NCI-H526 treated with DMSO at 0.1 percent for 48 hours (cell line): ENCODE measurements at regions not wholly inside any gene's neighbourhood (a gene's known extent, or its start where the extent isn't known, plus 50 kb on each side); places are given as distances from the start of the nearest gene placed in this dataset.
"Not testable (repeated sequence)": the region's sequence is repeated elsewhere in the genome, so short reads cannot be mapped to it uniquely, and the experiment has no call there.

Source experiments
- DNase-seq: peaks from one replicate; lab custom pipeline; 2025; lab: John Stamatoyannopoulos, UW

DNA sequence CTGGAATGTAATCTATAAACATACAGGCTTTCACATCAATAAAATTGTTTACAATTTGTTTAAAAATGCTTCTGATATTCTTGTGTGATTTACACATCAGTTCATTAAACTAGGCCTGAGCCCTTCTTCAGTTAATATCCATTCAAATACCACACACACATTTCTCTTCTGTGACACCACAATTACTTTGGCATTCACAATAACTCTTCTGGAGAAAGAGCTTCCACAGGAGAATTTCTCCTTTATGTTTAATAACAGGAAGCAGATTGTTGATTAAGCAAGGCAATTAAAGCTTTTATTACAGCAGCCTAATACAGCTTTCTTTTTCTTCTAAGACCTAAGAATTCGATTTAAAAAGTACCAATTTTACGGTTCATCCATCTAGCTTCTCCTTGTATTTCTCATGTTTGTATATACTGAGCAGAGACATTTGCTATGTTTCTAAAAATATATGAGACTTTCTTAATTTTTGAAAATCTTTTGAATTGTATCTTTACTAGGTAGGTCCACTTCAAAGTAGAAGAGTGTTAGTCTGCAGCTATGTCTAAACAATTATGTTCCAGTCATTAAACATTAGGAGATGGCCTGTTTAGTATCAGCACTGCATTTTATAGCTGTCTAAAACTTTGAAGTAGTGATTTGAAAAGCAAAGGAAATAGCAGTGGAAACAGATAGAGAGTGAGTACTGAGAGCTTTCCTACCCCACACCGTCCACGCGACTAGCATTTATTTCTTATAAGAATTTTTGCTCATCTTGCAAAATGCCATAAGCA, 511.1 kb upstream of the UBE2E2 start:
- no peak for DNase-seq

DNA sequence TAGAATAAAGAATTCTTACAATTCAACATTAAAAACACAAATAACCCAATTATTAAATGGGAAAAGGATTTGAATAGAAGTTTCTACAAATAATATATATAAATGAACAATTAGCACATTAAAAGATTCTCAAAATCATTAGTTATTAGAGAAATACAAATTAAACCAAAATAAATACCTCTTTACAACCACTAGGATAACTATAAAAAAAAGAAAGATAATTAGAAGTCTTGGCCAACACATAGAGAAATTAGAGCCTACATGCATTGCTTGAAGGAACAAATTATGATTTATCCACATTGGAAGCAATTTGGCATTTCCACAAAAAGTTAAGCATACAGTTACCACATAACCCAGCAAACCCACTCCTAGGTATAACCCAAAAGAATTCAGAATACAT, 502.3 kb upstream of the UBE2E2 start:
- no peak for DNase-seq

DNA sequence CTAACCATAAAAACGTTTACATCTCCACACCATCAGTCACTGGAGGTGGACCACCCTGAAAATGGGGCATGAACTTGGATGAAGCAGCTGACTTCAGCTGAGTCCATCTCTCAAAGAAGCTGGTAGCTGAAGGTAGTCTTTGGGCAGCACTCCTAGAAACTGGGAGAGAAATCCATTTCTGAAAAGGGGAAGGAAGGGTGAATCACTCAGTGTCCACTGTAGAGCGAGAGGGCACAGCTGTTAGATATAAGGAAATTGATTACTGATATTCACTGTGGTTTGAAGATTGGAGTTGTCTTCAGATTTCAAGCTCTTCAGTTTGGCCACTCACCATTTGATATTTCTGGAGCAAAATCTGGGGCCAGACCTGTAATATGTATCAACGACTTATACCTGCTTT, 499.0 kb upstream of the UBE2E2 start:
- DNase-seq, result no peak

DNA sequence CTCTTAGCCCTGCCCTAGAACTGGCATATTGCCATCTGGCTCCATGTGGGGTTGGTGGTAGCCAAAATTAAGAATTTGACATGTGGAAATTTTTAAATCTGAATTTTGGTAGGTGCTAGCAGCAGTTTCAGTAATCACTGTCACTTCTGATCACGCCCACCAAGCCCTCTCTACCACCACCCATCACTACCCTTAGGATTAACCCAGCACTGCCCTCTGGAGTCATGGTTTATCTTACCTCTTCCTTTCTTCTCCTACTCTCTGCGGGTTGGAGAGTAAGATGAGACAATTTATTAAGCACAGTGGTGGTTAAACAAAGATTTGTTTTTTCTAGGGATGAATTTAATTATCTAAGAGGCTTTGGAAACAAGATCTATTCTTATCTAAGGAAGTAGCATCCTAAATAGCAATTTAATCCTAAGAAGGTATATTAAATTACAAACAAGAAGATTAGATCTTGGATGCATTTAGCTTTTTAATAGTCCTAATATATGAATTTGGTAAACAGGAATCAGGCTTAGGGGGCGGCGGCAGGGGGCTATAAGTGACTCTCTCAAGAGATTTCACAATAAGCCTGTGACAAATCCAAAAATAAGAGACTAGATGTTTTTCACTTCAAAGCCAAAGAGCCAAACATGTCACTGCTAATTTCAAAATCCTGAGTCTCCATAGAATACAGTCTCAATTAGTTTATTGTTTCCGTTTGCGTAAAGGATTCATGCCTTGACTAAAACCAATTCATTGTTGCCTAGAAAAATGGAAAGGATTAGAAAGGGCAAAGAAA, 498.4 kb upstream of the UBE2E2 start:
- no peak for DNase-seq

DNA sequence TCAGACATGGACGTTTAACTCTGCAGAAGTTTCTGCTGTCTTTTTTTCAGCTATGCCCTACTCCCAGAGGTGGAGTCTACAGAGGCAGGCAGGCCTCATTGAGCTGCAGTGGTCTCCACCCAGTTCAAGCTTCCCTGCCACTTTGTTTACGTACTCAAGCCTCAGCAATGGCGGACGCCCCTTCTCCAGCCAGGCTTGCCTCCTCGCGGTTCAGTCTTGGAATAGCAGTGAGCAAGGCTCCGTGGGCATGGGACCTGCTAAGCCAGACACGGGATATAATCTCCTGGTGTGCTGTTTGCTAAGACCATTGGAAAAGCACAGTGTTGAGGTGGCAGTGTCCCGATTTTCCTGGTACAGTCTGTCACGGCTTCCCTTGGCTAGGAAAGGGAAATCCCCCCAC, 496.2 kb upstream of the UBE2E2 start:
- not testable (repeated sequence) for DNase-seq

DNA sequence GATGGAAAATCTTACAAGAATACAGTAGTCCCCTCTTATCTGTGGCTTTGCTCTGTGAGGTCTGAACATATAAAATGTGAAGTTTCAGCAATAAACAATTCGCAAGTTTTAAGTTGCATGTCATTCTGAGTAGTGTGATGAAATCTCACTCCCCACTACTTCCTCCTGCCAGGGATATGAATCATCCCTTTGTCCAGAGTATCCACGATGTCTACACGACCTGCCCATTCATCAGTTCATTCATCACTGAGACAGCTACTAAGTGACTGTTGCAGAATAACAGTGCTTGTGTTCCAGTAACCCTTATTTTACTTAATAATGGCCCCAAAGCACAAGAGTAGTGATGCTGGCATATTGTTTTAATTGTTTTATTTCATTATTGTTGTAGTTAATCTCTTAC, 489.2 kb upstream of the UBE2E2 start:
- no peak for DNase-seq

DNA sequence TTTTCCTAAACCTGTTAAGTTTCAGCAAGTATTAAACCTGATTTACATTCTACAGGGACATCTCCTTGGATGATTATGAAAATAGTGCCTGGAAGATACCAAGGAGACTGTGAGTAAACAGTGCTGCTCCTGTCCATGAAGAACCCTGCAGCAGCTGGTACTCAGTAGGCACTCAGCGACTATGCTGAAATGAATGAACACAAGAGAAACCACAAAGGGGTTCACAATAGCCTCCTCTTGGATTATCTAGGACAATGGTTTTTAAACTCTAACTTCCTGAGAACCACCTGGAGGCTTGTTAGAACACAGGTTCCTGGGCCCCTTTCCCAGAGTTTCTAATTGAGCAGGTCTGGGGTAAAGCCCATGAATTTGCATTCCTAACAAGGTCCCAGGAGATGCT, 488.4 kb upstream of the UBE2E2 start:
- DNase-seq, result no peak

DNA sequence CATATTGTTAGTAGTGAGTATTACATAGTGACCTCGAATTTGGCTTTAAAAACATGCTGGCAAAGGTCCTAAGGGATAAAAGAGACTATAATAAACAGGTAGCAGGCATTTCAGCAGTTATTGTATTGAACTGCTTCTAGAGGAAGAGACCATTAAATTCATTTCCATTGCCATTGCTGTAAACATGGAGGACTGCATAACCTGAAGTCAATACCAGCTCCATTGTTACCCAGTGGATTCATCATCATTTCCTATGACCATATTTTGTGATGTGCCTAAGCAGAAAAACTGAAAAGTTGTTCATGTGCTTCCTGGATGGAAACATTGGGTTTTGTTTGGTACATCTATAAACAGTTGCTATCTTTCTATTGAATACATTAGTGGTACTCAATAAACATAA, 482.5 kb upstream of the UBE2E2 start:
- no peak for DNase-seq

DNA sequence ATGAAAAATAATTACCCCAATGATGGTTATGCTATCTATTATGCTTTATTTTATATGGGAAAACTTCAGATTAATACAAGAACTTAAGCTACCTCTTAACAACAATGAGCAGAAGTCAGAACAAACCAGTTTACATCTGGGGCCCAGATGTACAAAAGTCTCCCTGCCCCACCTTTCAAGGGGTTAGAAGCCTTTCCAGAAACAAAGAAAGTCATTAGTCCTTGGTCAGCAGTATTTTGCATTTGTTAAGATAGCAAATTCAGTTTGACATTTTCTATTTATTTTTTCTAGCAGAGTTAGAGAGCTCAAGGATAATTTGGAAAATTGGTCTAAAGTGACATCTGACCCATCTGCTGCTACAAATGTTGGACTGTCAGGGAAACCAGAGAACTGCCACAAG, 478.7 kb upstream of the UBE2E2 start:
- DNase-seq, result no peak

DNA sequence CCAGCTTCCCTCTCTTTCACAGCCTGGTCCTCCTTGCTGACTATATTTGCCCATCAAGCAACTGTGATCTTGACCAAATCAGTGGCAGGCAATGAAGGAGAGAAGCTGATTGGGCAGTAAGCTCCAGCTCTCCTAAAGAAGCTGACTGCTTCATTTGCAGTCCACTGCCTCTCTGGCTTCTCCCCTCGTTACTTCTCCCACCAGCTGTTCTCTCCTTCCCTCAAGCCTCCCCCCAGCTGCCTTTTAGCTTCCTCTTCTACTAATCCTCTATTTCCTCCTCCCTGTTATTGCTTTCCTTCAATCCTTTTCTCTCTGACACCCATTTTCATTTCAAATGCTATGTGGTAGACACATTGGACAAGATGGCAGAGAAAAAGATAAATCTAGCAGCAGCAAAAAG, 474.7 kb upstream of the UBE2E2 start:
- DNase-seq, result no peak

DNA sequence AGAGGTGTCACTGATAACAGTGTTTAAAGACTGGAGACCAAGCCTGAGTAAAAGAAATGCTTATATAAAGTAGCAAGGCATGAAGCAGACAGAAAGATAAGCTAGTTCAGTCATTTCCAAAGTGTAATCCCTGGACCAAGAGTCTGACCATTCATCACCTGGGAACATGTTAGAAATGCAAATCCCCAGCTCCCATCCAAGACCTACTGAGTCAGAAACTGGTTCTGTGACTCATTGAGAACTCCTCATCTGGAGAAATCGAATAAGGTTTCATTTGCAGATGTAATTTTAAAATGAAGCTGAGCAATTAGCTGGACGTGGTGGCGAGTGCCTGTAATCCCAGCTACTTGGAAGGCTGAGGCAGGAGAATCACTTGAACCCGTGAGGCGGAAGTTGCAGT, 473.9 kb upstream of the UBE2E2 start:
- no peak for DNase-seq

DNA sequence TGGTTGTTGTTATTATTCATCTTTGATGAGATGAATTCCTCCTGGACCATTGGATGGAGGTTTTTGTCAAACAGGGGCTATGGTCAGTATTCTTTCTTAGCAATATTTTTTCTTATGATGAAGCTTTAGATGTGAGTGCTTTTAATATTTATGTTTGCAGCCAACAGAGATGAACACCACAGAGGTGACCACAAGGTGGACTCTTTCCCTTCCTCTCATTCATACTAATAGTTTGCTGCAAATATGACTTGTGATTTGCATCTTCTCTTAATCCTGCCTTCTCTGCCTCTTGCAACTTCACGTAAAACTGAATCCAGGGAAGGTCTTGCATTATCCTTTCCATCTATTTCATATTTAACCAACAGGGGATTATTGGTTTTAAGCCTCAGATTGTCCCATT, 473.1 kb upstream of the UBE2E2 start:
- DNase-seq, result peak; percentile 45

DNA sequence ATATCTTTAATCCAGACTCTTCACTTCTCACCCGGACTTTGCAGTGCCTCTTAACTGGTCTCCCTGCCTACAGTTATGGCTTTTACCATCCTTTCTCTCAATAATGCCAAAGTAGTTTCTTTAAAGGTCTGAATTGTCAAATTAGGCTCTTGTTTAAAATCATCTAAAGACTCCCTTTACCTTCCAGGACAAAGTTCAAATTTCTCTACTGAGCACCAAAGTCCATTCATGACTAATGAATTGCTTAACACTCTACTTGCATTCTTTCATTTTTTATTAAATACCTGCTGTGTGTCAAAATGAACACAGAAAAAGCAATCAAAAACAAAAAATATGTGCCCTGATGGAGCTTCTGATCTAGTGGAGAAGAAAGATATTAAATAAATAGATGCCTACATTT, 472.4 kb upstream of the UBE2E2 start:
- DNase-seq, result no peak

DNA sequence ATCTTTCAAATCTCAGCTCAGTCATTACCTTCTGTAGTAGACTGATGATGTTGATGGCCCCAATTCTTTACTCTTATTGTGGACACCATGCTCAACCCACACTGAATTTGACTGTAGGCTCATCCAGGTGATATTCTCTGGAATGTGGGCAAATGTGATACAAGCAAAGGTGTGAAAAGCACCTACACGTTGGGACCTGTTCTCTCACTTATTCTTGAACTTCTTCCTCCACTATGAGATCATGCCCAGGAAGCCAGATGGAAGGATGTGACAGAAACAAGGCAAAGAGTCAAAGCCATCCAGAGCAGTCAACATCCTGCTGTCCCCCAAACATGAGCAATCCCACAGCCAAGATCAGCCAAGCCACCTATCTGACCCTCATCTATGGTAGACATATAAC, 471.2 kb upstream of the UBE2E2 start:
- no peak for DNase-seq

DNA sequence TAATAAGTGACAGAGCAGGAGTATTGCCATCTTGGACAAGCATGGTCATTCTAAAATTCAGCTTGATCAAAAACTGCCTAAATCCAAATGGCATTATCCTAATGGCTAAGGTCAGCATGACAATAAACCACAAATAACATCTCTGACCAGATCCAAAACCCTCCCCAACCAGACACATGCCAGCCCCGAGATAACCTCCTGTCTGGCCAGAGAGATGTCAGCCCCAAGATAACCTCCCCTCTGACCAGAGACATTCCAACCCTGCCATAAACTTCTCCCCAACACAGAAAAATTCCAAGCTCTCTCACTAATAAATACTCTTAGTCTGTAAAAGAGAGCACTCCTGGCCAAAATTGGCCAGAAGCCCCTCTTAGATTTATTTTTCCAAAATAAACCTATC, 470.5 kb upstream of the UBE2E2 start:
- DNase-seq, result no peak

DNA sequence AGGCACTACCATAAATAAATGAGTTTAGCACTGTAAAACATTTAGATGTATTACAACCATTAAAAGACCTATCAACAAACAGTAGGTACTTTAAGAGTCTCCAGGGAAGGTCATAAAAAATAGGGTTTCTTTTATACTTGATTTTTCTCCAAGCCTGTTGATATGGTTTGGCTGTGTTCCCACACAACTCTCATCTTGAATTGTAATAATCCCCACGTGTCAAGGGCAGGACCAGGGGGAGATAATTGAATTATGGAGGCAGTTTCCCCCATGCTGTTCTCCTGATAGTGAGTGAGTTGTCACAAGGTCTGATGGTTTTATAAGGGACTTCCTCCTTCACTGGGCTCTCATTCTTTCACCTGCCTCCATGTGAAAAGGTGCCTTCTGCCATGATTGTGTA, 468.9 kb upstream of the UBE2E2 start:
- DNase-seq, result no peak

DNA sequence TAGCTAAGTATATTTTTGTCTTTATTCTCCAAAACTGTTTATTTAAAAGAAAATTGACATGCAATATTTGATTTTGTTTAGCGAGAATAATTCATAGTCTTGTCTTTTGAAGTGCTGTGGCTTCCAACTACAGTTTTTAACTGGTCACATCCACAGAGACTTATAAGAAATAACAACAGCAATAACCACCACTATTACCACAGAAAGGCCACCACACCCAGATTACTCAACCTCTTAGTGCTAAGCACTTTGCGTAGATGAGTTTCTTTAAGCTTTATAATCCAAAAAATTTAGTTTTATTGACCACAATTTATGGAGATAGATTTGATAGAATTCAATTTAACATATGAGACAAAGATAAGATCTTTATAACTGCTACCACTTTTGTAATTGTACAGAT, 468.4 kb upstream of the UBE2E2 start:
- no peak for DNase-seq

DNA sequence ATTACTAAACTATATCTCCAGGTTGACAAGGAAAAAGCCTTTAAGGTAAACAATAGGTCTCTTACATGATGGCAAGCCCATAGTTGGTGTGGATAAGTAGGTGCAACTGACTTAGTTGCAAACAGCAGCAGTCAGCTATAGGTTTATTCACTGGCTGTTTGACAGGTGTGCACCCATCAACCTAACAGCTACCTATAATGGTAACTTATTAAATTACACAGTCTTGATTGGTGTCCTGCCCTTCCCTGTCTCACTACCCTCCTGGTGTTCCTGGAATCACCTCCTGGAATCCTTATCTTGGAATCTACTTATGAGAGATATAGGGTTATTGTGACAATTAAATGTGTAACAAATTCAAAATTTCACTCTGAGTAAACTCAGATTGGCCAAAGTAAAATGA, 467.8 kb upstream of the UBE2E2 start:
- DNase-seq, result no peak

DNA sequence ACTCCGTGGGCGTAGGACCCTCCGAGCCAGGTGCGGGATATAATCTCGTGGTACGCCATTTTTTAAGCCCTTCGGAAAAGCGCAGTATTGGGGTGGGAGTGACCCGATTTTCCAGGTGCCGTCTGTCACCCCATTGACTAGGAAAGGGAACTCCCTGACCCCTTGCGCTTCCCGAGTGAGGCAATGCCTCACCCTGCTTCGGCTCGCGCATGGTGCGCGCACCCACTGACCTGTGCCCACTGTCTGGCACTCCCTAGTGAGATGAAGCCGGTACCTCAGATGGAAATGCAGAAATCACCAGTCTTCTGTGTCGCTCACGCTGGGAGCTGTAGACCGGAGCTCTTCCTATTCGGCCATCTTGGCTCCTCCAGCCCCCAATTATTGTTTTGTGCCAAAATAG, 459.7 kb upstream of the UBE2E2 start:
- DNase-seq, result not testable (repeated sequence)

DNA sequence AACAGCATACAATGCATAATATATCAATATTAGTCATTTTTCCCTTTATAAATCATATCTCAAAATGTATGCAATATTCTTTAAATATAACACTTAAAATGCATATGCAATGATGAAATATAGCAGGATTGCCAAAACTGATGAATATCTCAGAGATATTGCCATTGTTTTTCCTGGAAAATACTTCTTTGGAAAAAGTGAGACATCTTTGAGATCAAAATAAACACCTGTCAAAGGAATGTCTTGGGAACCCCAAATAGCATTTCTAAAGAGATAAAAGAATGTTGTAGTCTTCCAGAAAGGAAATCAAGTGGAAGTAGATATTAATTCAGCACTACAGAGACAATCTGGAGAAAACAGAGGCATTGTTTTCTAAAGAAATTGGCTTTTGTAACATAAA, 457.8 kb upstream of the UBE2E2 start:
- DNase-seq, result no peak

DNA sequence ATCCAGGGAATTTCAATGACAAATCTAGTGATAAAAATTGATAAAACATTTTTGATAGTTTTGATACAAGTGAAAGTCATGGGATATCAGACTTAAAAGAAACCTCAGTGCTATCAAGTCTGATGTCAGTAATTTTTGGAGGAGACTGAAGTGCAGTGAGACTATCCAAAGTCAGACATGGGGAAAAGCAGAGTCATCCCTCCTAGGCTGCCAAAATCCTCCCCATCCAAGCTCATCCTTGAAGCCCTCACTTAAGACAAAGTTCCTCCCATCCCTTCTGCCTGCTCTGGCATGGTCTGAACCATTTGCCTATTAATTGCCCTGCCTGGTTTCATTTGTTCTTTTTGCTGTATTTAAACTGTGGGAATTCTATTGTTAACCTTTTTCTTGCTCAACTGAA, 456.9 kb upstream of the UBE2E2 start:
- no peak for DNase-seq

DNA sequence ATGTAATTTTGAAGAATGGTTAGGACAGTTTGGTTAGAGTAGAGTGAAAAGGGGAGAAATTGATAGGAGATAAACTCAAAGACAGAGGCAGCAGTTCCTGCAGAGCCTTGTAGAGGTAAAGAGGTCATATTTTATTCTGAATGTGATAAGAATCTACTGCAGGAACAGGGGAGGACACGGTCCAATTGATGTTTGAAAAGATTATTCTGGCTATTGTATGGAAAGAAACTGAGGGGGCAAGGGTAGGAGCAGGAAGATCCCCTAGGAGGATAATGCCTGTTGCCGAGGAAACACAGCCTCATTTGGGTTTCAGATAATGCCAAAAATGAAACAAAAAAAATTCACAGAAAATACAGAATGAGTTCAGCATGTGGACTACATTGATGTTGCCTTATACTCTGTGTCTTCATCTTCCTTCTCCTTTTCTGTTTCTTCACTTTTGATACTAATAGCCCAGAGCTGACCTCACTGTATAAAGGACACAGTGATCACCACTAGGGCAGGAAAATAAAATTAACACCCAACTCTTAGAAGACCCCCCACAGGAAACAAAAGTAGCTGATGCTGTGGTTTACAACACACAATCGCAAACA, 454.6 kb upstream of the UBE2E2 start:
- no peak for DNase-seq

DNA sequence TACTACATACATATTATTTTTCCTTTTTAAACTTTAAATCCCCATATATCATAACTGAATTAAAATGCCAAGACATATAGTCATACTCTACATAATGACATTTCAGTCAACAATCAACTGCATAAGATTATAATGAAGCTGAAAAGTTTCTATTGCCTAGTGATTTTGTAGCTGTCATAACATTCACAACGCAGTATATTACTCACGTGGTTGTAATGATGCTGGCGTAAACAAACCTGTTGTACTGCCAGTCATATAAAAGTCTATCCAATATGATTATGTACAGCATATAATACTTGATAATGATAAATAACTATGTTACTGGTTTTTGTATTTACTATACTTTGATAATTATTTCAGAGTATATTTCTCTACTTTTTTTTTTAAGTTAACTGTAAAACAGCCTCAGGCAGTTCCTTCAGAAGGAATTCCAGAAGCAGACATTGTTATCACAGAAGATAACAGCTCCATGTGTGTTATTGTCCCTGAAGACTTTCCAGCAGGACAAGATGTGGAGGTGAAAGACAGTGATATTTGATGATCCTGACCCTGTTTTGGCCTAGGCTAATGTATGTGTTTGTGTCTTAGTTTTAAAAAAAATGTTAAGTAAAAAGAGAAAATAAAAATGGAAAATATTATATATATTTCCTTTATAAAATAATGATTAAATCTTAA, 443.4 kb upstream of the UBE2E2 start:
- no peak for DNase-seq
